ACC112 (cell line): ENCODE measurements at regions not wholly inside any gene's neighbourhood (a gene's known extent, or its start where the extent isn't known, plus 50 kb on each side); places are given as distances from the start of the nearest gene placed in this dataset.

ENCODE experiments used
- H2AFZ ChIP-seq: fragments of 200-600 bp; sonication (generic); one replicate; pipeline ENCODE4 v1.6.0; 2017; ENCODE audit warnings: antibody characterized with exemption, low read length; ENCODE audit not compliant: unreplicated experiment
- H3K27ac ChIP-seq: fragments of 200-600 bp; sonication (generic); 2 replicates; pipeline ENCODE4 v1.5.1; 2014; ENCODE audit warnings: low read depth, mild to moderate bottlenecking, antibody characterized with exemption, low read length, moderate library complexity
- H3K27me3 ChIP-seq: fragments of 200-600 bp; sonication (generic); 2 replicates; pipeline ENCODE4 v1.6.1; 2014; ENCODE audit warnings: mild to moderate bottlenecking, antibody characterized with exemption, low read length, moderate library complexity, mixed read lengths; ENCODE audit not compliant: insufficient read depth
- H3K36me3 ChIP-seq: fragments of 200-600 bp; sonication (generic); 2 replicates; pipeline ENCODE4 v1.6.1; 2016; ENCODE audit warnings: mild to moderate bottlenecking, antibody characterized with exemption, low read length, moderate library complexity, mixed read lengths; ENCODE audit not compliant: insufficient read depth
- H3K4me1 ChIP-seq: fragments of 200-600 bp; sonication (generic); one replicate; pipeline ENCODE4 v1.6.1; 2016; ENCODE audit warnings: low read length, mixed read lengths; ENCODE audit not compliant: insufficient read depth, unreplicated experiment, control insufficient read depth
- H3K4me3 ChIP-seq: fragments of 200-600 bp; sonication (generic); 2 replicates; pipeline ENCODE4 v1.5.1; 2014; ENCODE audit warnings: mild to moderate bottlenecking, low read depth, low read length
- H3K79me2 ChIP-seq: fragments of 200-600 bp; sonication (generic); one replicate; pipeline ENCODE4 v1.6.0; 2016; ENCODE audit warnings: low read length; ENCODE audit not compliant: control insufficient read depth, unreplicated experiment, insufficient read depth

GRCh38 chr16:31710880-31711279 lies 162.7 kb upstream of the ZNF267 start:
- peaks cover 24% of the 10 kb centered on the region for H3K79me2 ChIP-seq
- H3K27ac ChIP-seq = no peak overlapping the region
- H3K36me3 ChIP-seq = peaks cover 3% of the 10 kb centered on the region; the same call in 1 of the 2 replicates
- H3K4me3 ChIP-seq = no peak overlapping the region
- peaks cover 12% of the 10 kb centered on the region for H3K4me1 ChIP-seq
- no peaks in the 10 kb centered on the region for H3K27me3 ChIP-seq
- no peak overlapping the region for H2AFZ ChIP-seq

DNA sequence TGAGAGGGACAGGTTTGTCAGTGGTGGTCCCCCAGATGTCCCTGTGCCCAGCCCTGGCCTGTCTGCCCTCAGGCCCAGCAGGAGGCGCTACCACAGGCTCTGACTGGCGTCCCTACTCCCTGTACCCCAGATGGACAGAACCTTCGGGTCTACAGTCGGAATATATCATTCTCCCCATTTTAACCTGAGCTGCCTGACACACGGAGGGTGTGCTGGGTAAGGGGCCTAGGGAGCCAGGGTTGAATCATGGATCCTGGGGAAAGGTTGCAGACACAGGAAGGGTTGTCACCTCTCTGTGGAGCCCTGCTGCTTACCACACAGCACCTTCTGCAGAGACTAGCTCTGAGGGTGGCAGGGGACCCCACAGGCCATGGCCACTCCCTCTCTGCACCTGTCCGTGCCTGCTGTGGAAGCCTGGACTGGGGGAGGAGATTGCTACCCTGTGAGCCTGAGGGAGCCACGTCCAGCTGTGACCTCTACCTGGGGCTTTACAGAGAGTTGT lies 162.2 kb upstream of the ZNF267 start:
- Histone ChIP-seq H3K27me3 (no peaks in the 10 kb centered on the region), H2AFZ (no peak overlapping the region), H3K27ac (no peak overlapping the region), H3K4me1 (peaks cover 12% of the 10 kb centered on the region), H3K79me2 (peaks cover 29% of the 10 kb centered on the region), H3K4me3 (no peak overlapping the region), H3K36me3 (peaks cover 3% of the 10 kb centered on the region; the same call in 1 of the 2 replicates)

DNA sequence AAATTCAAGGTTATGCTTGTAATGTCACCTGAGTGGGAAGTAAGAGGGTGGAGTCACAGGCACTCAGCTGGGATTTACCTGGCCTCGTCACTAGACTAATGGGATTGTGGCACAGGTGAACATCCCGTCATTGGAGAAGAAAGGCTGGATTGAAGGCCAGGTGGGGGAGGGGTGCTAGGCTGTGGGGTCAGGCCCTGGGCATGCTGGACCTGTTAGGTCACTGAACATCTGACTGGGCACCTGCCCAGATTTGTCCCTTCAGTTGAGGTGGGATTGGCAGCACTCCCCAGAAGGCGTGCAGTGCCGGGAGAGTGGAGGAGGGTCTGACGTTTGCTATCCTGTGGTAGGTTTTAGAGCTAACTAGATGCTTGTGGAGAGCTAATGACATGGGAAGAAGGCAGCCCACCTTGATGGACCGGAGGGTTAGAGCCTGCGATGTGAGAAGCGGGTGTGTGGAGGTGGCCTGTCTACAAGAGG lies 161.5 kb upstream of the ZNF267 start:
- Histone ChIP-seq H2AFZ (no peak overlapping the region), H3K4me3 (no peak overlapping the region), H3K27ac (no peak overlapping the region), H3K36me3 (peaks cover 3% of the 10 kb centered on the region; the same call in 1 of the 2 replicates), H3K79me2 (peaks cover 32% of the 10 kb centered on the region), H3K4me1 (peaks cover 12% of the 10 kb centered on the region), H3K27me3 (no peaks in the 10 kb centered on the region)

DNA sequence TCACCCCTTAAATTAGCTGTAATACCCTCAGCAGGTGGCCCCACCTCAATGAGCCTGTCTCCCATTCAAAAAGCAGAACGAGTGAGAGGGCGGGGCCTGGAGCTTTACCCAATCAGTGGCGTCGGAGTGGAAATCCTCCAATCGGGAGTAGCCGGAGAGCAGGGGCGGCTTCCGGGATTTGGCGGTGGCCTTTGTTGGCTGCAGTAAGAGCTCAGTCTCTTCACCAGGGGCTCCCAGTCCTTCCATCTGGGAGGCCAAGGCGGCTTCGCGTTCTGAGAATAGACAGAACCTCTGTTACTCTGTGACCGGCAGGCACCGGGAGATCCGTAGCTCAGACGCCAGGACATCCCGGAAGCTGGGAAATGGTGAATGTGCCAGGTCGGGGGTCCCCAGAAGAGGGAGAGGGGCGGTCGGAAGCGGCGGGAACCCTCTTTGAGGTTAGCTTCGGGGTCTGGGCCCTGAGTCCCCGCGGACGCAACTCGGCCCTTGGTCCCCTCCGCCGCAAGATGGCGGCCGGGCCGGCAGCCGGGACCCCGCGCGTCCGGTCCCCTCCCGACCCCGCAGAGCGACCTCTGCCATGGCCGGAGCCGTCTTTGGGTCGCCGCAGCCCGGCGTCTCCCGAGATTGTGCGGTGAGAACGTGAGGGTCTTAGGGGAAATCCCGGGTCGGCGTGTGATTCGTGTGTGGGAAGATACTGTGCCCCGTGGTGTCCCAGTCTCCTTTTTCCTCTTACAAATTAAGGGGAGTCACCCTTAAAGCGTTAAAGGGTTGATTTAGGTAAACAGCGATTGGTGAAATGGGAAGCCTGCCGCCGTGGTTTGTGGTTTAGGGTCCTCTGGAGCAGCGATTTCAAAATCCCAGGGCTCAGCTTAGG lies 160.3 kb upstream of the ZNF267 start:
- peaks cover 32% of the 10 kb centered on the region for H3K79me2 ChIP-seq

DNA sequence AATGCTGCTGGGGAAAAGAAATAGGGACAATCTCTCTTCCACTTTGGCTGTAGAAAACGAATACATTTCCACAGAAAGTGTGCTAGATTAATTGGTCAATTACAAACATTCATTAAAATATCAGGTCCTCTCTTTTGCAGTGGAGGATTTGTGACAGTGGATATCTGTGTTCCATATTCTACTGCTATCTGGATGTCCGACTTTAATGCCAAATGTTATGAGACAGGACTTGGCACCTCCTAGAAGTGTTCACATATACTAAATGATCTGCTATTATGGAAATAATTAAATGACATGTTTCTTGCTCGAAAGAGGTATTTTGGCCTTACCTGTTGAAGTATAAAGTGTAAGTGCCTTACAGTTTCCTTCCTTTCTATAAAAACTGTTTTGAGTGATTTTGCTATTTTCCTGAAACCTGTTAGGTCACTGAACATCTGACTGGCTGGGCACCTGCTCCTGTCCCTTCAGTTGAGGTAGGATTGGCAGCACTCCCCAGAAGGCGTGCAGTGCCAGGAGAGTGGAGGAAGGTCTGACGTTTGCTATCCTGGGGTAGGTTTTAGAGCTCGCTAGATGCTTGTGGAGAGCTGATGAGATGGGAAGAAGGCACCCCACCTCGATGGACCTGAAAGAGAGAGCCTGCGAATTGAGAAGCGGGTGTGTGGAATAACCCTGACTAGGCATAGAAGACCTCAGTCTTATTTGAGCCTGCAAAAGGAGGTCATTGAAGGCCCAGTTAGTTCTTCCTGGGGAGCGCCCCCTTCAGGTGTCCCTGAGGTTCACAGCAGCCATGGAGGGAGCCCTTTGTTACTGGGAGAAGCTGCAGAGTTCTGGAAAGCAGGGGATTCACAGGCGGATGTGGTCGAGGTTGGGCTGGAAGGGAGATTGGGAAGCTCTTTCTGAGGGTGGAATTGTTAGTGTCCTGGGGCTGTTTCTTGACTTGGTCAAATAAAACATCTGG lies 159.4 kb upstream of the ZNF267 start:
- Histone ChIP-seq H3K27ac (peak overlapping the region; percentile 50; the same call in 1 of the 2 replicates), H3K79me2 (peaks cover 32% of the 10 kb centered on the region), H3K4me1 (peaks cover 12% of the 10 kb centered on the region), H3K27me3 (no peaks in the 10 kb centered on the region), H3K36me3 (peaks cover 3% of the 10 kb centered on the region; the same call in 1 of the 2 replicates), H3K4me3 (peak overlapping the region; percentile 82), H2AFZ (peak overlapping the region; percentile 27)

More for the DNA sequence above, 160.3 kb upstream of the ZNF267 start:
- Histone ChIP-seq H3K4me1 (peaks cover 12% of the 10 kb centered on the region), H3K27ac (peak overlapping the region; percentile 50), H2AFZ (peak overlapping the region; percentile 27), H3K27me3 (no peaks in the 10 kb centered on the region), H3K36me3 (peaks cover 3% of the 10 kb centered on the region; the same call in 1 of the 2 replicates), H3K4me3 (peak overlapping the region; percentile 82)

- Histone ChIP-seq H3K79me2 (peaks cover 32% of the 10 kb centered on the region), H3K4me1 (peaks cover 12% of the 10 kb centered on the region), H3K36me3 (peaks cover 7% of the 10 kb centered on the region; the same call in 1 of the 2 replicates), H3K27ac (no peak overlapping the region), H3K4me3 (peak overlapping the region; percentile 82; the same call in 1 of the 2 replicates), H2AFZ (no peak overlapping the region), H3K27me3 (no peaks in the 10 kb centered on the region)
These were observed 158.6 kb upstream of the ZNF267 start for GRCh38 chr16:31714903-31715504.

GRCh38 chr16:31715915-31716314 lies 157.7 kb upstream of the ZNF267 start:
- H3K27ac ChIP-seq = no peak overlapping the region
- H3K79me2 ChIP-seq = peaks cover 32% of the 10 kb centered on the region
- no peak overlapping the region for H2AFZ ChIP-seq
- H3K4me1 ChIP-seq = peaks cover 12% of the 10 kb centered on the region
- peaks cover 7% of the 10 kb centered on the region; the same call in 1 of the 2 replicates for H3K36me3 ChIP-seq
- no peak overlapping the region for H3K4me3 ChIP-seq
- no peaks in the 10 kb centered on the region for H3K27me3 ChIP-seq

GRCh38 chr16:31718998-31719397 lies 154.6 kb upstream of the ZNF267 start:
- Histone ChIP-seq H3K27me3 (no peaks in the 10 kb centered on the region), H3K27ac (no peak overlapping the region), H3K36me3 (peaks cover 12% of the 10 kb centered on the region), H3K4me3 (no peak overlapping the region), H3K4me1 (peaks cover 12% of the 10 kb centered on the region), H2AFZ (no peak overlapping the region), H3K79me2 (peaks cover 26% of the 10 kb centered on the region)

DNA sequence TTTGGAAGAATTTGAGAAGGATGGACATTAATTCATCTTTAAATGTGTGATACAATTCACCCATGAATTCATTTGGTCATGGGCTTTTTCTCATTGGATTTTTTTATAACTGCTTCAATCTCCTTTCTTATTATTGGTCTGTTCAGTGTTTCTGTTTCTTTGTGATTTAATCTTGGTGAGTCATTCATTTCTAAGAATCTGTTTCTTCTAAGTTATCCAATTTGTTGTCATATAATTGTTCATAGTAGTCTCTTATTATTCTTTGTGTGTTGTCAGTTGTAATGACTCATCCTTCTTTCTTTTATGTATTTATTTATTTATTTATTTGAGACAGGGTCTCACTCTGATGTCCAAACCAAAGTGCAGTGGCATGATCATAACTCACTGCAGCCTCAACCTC lies 146.1 kb upstream of the ZNF267 start:
- H3K27me3 ChIP-seq = no peaks in the 10 kb centered on the region
- H3K79me2 ChIP-seq = no peaks in the 10 kb centered on the region
- H3K36me3 ChIP-seq = peaks cover 30% of the 10 kb centered on the region
- no peaks in the 10 kb centered on the region for H3K4me1 ChIP-seq
- H3K27ac ChIP-seq = no peak overlapping the region
- H2AFZ ChIP-seq = no peak overlapping the region
- no peak overlapping the region for H3K4me3 ChIP-seq

DNA sequence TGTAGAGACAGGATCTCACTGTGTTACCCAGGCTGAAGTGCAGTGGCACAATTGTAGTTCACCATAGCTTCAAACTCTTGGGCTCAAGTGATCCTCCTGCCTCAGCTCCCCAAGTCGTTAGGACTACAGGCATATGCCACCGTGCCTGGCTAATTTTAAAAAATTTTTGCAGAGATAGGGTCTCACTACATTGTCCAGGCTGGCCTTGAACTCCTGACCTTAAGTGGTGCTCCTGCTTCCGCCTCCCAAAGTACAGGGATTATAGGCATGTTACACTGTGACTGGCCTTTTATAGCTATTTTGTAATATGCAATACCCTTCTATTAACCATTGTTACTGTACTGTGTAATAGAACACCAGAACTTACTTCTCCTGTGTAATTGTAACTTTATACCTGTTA lies 139.3 kb upstream of the ZNF267 start:
- Histone ChIP-seq H3K4me3 (no peak overlapping the region), H2AFZ (no peak overlapping the region), H3K4me1 (no peaks in the 10 kb centered on the region), H3K36me3 (peaks cover 36% of the 10 kb centered on the region), H3K27ac (no peak overlapping the region), H3K79me2 (no peaks in the 10 kb centered on the region), H3K27me3 (no peaks in the 10 kb centered on the region)
